Stomach (tissue), 8 donors: ENCODE measurements at regions not wholly inside any gene's neighbourhood (a gene's known extent, or its start where the extent isn't known, plus 50 kb on each side); places are given as distances from the start of the nearest gene placed in this dataset.

Source experiments
- DNase-seq, 2 donors: peaks; one replicate each; pipeline versions ENCODE4 v3.0.0 to v3.0.0-alpha.2; 2013 to 2019
- H3K27ac ChIP-seq, 5 donors: fragments of 200-600 bp in 4 of 5; sonication (generic) in 4 of 5; one replicate each; pipeline ENCODE4 v1.5.1; 2013 to 2019; ENCODE audit warnings: mild to moderate bottlenecking in 1 of 5, moderate library complexity in 1 of 5
- H3K27me3 ChIP-seq, 3 donors: fragments of 200-600 bp; sonication (generic); one replicate each; pipeline ENCODE4 v1.5.1; 2017 to 2019; ENCODE audit warnings: mixed run types in 1 of 3
- H3K36me3 ChIP-seq, 4 donors: fragments of 200-600 bp; sonication (generic); 1 replicate in 3 of 4; 2 replicates in 1 of 4; pipeline ENCODE4 v1.5.1; 2016 to 2019
- H3K4me1 ChIP-seq, 4 donors: fragments of 200-600 bp; sonication (generic); one replicate each; pipeline ENCODE4 v1.5.1; 2016 to 2019
- H3K4me3 ChIP-seq, 4 donors: fragments of 200-600 bp; sonication (generic) in 3 of 4; one replicate each; pipeline ENCODE4 v1.5.1; 2016 to 2019; ENCODE audit warnings: mild to moderate bottlenecking in 1 of 4
- H3K9me3 ChIP-seq, 4 donors: fragments of 200-600 bp; sonication (generic); one replicate each; pipeline ENCODE4 v1.5.1; 2016 to 2019
- EP300 ChIP-seq: sonication (generic); formaldehyde crosslinking; IDR thresholded peaks from one replicate; pipeline ENCODE4 v1.6.1; 2017; ENCODE audit warnings: antibody characterized with exemption
- POLR2A ChIP-seq, 4 donors: fragments of 450-650 bp; IDR thresholded peaks; one replicate each; pipeline ENCODE4 v1.6.1; 2016; ENCODE audit warnings: antibody characterized with exemption in 4 of 4, control low read depth in 2 of 4, mild to moderate bottlenecking in 1 of 4, moderate library complexity in 1 of 4
- POLR2AphosphoS5 ChIP-seq, 3 donors: sonication (generic); formaldehyde crosslinking; IDR thresholded peaks; one replicate each; pipeline ENCODE4 v1.6.1; 2016; ENCODE audit warnings: antibody characterized with exemption in 3 of 3
- WGBS, 5 donors: extraction: QIAGEN DNeasy Blood & Tissue Kit in 3 of 5; methylation state at CpG; one replicate each; pipeline versions ENCODE4 v1.1.5 to v1.1.7; 2013 to 2018; 5-methylcytosine and 5-hydroxymethylcytosine counted together
- intact Hi-C: fragments of 100-400 bp; cut with DNase I; formaldehyde crosslinking; loops from one replicate; pipeline ENCODE4 v1.15.1; 2023; ENCODE audit warnings: low total_unique reads
- TF ChIP-seq, protein P1 (sequence below), 7 experiments: fragments of 450-650 bp in 4 of 7; fragments of 200-600 bp in 3 of 7; sonication (generic) in 3 of 7; IDR thresholded peaks; one replicate each; pipeline ENCODE4 v1.5.1; 2016 to 2019; ENCODE audit warnings: antibody characterized with exemption in 7 of 7, control low read depth in 2 of 7, mild to moderate bottlenecking in 1 of 7
- donor health status: healthy with polysubstance abuse.
- donor health status: Bipolar disorder and iron deficiency.
- donor health status: healthy.

GRCh38 chr2:18922276-18922675 lies 332.9 kb upstream of the NT5C1B start:
- H3K27me3 ChIP-seq, result no peaks in the 10 kb centered on the region
- H3K27ac ChIP-seq, result no peak overlapping the region
- 86 to 100% (median 95%) methylated on average over 1 of the region's 1 CpG for WGBS, 5 donors
- H3K36me3 ChIP-seq, result no peaks in the 10 kb centered on the region
- TF ChIP-seq POLR2AphosphoS5 (IDR thresholded peaks at IDR 0.05), result no peak
- TF ChIP-seq POLR2A (IDR thresholded peaks at IDR 0.05), result no peak
- TF ChIP-seq EP300, result no peak
- H3K4me3 ChIP-seq, result no peak overlapping the region
- no peaks in the 10 kb centered on the region for H3K9me3 ChIP-seq
- intact Hi-C loops, result no loop called here
- peaks cover 0 to 13% (median 6%) of the 10 kb centered on the region in 4 donors for H3K4me1 ChIP-seq
- no peak for DNase-seq

GRCh38 chr2:18918280-18918679 lies 328.9 kb upstream of the NT5C1B start:
- WGBS, 5 donors, result 0 to 49% (median 40%) methylated on average over 1 of the region's 1 CpG
- no peak overlapping the region for H3K27ac ChIP-seq
- H3K4me1 ChIP-seq, result no peaks in the 10 kb centered on the region
- no peaks in the 10 kb centered on the region for H3K9me3 ChIP-seq
- DNase-seq, result no peak
- no peaks in the 10 kb centered on the region for H3K27me3 ChIP-seq
- no peak overlapping the region for H3K4me3 ChIP-seq
- intact Hi-C loops, result no loop called here
- TF ChIP-seq EP300, result no peak
- TF ChIP-seq POLR2A (IDR thresholded peaks at IDR 0.05), result no peak
- TF ChIP-seq POLR2AphosphoS5 (IDR thresholded peaks at IDR 0.05), result no peak
- TF ChIP-seq, protein P1, sequence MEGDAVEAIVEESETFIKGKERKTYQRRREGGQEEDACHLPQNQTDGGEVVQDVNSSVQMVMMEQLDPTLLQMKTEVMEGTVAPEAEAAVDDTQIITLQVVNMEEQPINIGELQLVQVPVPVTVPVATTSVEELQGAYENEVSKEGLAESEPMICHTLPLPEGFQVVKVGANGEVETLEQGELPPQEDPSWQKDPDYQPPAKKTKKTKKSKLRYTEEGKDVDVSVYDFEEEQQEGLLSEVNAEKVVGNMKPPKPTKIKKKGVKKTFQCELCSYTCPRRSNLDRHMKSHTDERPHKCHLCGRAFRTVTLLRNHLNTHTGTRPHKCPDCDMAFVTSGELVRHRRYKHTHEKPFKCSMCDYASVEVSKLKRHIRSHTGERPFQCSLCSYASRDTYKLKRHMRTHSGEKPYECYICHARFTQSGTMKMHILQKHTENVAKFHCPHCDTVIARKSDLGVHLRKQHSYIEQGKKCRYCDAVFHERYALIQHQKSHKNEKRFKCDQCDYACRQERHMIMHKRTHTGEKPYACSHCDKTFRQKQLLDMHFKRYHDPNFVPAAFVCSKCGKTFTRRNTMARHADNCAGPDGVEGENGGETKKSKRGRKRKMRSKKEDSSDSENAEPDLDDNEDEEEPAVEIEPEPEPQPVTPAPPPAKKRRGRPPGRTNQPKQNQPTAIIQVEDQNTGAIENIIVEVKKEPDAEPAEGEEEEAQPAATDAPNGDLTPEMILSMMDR (IDR thresholded peaks at IDR 0.05), result no peak
- no peaks in the 10 kb centered on the region for H3K36me3 ChIP-seq

DNA sequence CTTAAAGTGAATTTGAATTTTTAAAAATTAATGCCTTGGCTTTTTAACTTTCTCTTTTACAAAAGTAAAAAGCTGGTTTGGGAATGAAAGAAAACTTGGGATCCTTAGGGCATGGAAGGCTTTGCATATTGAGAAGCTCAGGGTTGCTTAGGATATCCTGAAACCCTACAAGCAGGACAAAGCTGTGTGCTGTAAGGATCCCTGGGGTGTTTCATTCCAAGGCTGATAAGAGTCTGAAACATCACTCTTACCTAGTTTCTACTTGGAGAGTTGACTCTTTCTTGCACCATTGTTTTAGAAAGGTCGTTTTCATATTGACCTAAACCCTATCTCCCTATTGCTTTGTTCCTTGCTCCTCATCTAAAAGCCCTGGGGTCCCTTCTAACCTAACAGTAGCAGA lies 325.9 kb upstream of the NT5C1B start:
- TF ChIP-seq, protein P1 (IDR thresholded peaks at IDR 0.05), result no peak
- TF ChIP-seq POLR2AphosphoS5 (IDR thresholded peaks at IDR 0.05), result no peak
- no peak for TF ChIP-seq EP300
- no peak for TF ChIP-seq POLR2A (IDR thresholded peaks at IDR 0.05)
- no peak for DNase-seq
- 30 to 67% (median 53%) methylated on average over 1 of the region's 1 CpG for WGBS, 5 donors
- intact Hi-C loops, result no loop called here
- Histone ChIP-seq H3K36me3 (no peaks in the 10 kb centered on the region), H3K27ac (no peak overlapping the region), H3K9me3 (no peaks in the 10 kb centered on the region), H3K4me3 (no peak overlapping the region), H3K27me3 (no peaks in the 10 kb centered on the region), H3K4me1 (no peaks in the 10 kb centered on the region)

GRCh38 chr2:18913512-18913911 lies 324.1 kb upstream of the NT5C1B start:
- H3K9me3 ChIP-seq, result no peaks in the 10 kb centered on the region
- no peak for DNase-seq
- no peaks in the 10 kb centered on the region for H3K4me1 ChIP-seq
- intact Hi-C loops, result no loop called here
- H3K27me3 ChIP-seq, result no peaks in the 10 kb centered on the region
- WGBS, 5 donors, result 86 to 100% (median 94%) methylated on average over 3 of the region's 3 CpGs
- no peak overlapping the region for H3K4me3 ChIP-seq
- no peaks in the 10 kb centered on the region for H3K36me3 ChIP-seq
- no peak for TF ChIP-seq POLR2A (IDR thresholded peaks at IDR 0.05)
- TF ChIP-seq POLR2AphosphoS5 (IDR thresholded peaks at IDR 0.05), result no peak
- TF ChIP-seq, protein P1 (IDR thresholded peaks at IDR 0.05), result no peak
- TF ChIP-seq EP300, result no peak
- no peak overlapping the region for H3K27ac ChIP-seq

DNA sequence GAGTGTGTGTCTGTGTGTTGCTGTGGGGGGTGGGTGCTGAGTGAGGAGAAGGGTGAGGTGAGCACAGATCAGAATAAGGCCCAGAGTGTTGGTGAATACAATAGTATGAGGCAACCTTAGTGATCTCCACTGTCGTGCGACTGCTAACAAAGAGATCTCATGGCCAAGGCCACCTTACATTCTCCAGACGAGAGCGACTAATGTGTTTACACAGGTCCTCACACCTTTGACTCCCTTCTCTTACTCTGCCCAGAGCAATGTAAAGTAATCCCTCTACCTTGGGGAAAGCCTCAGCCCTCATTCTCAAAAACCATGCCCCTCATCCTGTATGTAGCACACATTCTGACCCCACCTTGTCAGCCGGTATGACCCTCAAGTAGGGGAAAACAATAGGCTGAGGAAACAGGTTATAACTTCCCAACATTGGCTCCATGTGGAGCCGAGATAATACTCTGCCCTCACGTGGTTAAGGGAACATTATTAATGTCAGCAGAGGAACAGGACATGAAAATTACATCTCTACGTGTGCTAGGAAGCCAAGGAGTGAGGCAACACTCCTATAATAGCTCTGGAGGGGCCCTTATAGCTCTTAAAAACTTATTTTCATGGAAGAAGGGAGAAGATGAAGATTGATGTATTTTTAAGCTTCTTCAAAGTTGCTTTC lies 323.0 kb upstream of the NT5C1B start:
- no peak for DNase-seq
- intact Hi-C loops, result no loop called here
- Histone ChIP-seq H3K27me3 (no peaks in the 10 kb centered on the region), H3K4me3 (no peak overlapping the region), H3K9me3 (no peaks in the 10 kb centered on the region), H3K27ac (no peak overlapping the region), H3K4me1 (no peaks in the 10 kb centered on the region), H3K36me3 (no peaks in the 10 kb centered on the region)
- 60 to 72% (median 64%) methylated on average over 8 of the region's 8 CpGs for WGBS, 5 donors
- TF ChIP-seq, protein P1 (IDR thresholded peaks at IDR 0.05), result no peak
- TF ChIP-seq POLR2AphosphoS5 (IDR thresholded peaks at IDR 0.05) (no peak), POLR2A (IDR thresholded peaks at IDR 0.05) (no peak), EP300 (no peak)
